GM21786 (cell line): ENCODE measurements at regions not wholly inside any gene's neighbourhood (a gene's known extent, or its start where the extent isn't known, plus 50 kb on each side); places are given as distances from the start of the nearest gene placed in this dataset.
A peak's percentile ranks its signal among the peaks of the same experiment; 100 is the strongest.

Experiments
- ATAC-seq: cut with Tn5 transposase; IDR thresholded peaks from one replicate; pipeline ENCODE4 v1.9.1; 2021; ENCODE audit not compliant: unreplicated experiment

DNA sequence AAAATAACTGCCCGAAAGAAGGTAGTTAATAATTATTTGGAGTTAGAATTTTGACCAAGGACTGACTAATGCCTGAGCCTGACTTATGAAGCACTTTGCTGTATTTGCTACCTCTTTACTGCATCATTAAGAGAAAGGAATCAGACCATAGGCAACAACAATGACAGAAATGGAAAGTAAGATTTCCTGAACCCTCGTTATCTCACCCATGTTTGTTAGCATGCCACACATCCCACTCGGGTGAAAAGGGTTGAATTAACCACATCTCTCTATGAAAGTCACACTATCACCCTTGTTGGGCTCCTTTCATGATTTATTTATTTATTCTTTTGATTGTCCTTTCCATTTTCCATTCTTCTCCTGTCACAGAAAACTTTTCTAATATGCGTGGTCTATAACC is 59.6 kb downstream of the OLIG3 start:
- no peak for ATAC-seq

DNA sequence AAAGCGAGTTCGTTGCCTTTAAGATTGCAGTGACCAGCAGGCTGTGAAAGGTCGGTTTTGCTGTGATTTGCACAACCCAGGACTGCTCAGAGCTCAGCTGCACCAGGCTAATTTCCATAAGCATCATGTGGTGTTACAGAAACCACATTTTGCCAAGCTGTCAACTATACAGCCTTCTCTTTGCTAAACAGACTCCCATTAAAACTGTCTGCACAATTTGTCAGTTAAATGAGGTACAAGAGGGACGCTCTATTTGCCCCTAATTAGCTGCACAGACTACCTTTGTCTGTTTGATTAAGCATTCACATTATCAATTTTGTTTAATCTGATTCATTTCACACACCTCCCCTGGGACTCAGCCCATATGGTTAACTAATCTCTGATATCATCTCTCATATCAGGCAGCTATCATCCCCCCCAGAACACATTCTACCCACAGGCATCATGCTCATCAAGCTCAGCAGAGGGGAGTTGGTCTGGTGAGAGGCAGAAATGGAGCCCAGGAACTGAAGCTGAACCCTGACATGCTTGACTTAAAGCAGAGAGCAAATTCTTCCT is 62.1 kb downstream of the OLIG3 start:
- peak; percentile 68 for ATAC-seq

DNA sequence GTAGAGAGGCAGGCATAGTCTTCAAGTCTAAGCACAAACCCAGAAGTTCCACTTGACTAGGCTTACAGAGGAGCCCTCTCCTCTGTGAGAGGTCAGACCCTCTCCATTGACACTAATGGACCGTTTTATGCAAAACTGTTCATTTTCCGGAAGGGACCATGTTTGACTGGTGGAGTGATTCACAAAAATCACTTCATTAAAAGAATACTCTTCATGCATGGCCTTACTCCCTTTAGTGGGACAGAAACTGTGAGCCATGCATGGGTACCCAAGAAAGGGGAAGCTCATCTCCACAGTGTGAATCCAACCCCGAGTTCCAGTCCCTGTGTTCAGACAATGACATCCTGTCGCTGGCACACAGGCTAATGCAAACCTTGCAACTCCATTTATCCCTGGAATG is 63.2 kb downstream of the OLIG3 start:
- ATAC-seq, result peak; percentile 77

DNA sequence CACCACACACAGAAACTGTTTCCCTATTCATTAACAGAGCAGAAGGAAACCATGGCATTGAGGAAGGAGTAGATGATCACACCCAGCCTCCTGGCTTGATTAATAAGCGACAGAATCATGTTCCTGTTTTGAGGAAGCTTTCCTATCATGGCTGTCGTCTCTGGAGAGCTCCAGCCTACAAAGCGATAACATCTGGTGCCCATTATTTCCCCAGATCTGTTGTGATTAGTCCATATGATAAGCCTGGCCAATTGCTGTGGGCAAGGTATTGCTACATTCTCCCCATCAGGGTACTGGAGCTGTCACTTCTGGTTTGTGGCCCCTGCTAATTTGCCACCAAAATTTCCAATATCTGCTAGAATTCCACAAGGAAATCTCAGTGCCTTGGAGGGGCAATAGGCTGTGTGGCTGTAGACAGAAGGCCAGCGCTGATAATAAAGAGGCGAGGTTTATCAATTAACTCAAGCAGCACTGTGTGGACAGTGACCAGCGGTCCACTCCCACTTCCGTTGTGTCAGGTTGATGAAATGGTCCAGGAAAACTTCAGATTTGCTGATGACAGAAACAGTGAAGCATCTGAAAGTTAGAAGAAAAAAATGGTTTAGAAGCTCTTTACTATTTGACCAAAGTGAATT is 66.4 kb downstream of the OLIG3 start:
- no peak for ATAC-seq

DNA sequence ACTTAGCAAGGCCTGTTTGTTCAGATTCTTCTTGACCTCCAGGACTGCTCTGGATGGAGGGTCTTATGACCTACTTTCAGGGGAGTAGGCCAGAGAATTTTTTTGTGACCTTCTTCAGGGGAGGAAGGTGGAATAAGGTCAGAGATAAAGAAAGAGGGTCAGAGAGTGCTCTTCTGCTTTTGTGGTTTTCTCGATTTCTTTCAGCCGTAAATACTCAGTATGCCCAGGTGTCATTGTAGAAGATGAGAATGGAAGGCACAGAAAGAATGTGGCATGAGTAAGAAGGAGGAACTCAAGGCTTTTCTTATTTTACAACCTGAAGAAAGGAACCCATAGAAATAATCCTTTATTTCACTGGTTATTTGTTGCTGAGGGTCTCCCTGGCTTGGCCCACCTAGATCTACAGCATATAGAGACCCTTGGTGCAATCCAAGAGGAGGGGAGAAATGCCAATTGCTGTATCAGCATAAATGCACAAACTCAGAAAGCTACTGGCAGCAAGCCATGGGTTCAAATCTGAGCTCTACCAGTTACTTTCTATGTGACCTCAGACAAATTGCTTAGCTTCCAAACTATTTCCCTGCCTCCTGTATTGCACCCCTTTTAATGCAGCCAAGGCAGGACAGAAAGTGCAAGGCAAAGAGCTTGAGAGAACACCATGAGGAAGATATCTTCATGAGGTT is 68.0 kb downstream of the OLIG3 start:
- no peak for ATAC-seq

DNA sequence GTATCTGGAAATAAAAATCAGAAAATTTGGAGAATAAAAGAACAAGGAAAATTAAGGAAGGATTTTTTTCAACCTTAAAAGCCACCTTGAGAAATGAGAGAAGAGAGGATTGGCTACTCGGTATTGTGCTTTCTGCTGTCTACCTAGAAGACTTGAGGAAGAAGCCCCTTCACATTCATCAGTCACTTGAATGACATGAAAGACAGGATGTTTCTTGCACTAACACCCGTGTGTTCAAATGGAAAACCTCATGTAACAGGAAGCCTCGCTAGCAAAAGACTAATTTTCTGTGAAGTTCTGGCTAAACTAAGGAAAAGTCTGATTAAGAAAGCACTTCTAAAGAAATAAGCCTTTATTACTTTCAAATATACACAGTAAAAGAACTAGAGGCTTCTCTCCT is 69.9 kb downstream of the OLIG3 start:
- ATAC-seq, result no peak

DNA sequence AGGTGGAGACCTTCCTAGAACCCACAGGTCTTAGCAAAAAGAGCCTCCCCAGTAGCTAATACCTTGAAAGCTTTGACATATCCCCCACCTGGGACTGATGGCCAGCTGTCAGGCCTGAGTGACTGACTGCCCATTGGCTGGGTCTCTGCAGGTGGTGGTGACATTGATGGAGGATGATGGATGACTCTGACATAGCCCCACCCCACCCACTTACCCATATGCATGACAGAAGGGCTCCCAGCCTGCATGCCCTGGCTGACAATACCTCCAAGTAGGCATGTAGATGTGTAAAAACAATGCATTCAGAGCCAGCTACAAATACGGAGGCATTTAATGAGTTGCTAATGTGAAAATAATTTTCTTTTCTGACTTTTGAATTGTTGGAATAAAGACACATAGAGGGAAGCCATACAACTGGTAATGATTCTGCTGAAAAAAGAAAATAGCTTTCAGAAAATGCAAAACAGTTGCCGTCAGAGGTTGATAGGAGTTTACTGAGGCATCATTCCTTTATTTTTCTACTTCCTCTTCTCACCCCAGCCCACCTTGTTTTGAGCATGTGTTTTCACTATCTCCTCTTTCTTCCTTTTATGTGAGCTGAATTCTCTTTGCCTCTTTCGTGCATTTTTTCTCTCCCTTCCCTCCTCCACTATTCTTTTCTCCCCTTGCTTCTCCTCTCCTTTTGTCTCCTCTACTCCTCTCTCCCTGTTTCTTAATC is 70.6 kb downstream of the OLIG3 start:
- no peak for ATAC-seq

DNA sequence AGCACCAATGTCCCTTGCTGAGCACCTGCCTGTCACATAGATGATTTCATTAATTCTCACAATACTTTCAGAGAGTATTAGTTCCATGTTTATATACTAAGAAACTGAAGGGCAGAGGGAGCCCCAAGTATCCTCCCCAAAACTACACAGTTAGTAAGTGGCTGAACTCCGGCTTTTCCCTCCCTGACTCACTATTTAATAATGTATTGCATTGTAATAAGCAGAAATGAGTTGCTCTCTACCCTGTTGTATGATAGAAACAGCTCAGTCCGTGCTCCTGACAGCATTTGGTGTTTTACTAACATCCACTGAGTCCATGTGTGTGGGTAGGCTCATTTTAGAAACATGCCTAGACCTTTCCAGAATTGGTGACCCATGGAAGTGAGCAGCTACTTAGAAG is 76.8 kb downstream of the OLIG3 start:
- no peak for ATAC-seq

DNA sequence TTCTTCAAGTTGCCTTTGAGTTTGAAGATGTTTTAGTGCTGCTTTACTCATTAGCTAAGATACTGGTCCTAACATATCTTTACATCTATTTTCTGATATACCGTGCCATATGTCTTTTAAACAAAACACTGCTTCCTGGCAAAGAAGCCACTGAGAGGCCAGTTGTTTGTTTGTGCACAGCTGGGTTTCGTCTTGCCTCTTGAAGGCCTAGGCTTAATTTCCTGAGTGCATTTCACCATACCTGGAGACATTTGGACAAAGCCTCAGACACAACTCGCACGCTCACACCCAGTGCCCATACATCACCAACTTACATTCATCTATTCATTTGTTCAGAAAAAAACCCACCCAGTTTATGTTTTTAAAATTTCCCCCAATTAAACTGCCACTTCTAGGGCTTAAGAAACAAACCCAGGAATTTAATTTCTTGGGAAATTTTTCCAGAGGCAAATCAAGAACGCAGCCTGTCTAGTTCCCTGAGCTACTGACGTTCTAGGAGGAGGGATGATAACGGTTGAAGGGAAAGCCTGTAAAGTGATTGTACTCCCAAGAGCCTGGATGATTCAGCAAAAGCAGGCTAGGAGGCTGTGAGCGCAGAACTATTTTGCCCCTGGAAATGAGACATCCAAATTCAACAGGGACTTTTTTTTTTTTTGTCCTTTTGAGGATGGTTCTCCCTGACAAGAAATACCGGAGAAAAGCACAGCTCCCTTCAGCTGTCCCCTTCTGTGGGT is 77.7 kb downstream of the OLIG3 start:
- no peak for ATAC-seq

DNA sequence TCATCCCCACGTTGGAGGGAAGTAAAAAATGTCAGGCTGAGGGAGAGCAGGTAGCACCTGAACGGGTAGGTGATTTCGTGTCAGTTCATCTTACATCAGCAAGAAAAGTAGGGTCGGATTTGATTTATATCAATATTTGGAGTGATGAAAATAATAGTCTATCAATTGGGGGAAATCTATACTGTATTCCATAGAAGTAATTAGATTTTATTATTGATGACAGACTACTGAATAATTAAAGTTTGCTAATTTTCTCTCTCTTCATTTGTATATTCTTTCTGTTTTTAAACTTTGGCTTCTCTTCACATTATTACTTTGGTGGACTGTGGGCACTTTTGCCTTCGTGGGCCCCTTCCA is 78.4 kb downstream of the OLIG3 start:
- no peak for ATAC-seq

DNA sequence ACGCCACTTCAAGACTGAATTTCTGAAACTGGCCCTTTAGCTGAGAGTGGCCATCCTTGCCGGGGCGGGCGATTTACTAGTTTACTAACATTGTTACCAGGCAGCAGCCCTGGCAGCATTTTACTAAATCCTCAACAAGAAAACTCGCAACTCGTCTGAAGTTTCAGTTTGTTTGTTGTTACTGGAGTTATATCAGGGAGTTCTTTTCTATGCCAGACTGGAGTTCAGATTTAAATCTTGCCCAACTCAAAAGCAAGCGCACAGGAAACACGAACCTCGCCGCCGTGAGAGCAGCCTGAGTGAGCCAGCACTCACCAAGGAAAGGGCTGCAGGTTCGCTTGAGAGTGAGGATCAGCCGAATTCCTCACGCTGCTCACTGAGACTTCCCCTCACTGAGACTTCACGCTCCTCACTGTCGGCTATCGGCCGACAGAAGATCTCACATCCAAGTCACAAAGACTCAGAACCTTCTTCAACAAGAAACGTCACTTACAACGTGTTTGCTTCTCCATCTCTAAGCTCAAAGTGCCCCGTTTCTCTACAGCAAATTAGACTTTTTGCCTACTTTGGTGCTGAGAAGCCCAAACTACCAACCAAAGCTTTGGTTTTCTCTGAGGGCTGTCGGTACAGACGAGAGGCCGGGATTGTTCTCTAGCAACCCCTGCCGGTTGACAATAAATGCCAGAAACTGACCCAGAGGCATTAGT is 78.9 kb downstream of the OLIG3 start:
- peak; percentile 90 for ATAC-seq

DNA sequence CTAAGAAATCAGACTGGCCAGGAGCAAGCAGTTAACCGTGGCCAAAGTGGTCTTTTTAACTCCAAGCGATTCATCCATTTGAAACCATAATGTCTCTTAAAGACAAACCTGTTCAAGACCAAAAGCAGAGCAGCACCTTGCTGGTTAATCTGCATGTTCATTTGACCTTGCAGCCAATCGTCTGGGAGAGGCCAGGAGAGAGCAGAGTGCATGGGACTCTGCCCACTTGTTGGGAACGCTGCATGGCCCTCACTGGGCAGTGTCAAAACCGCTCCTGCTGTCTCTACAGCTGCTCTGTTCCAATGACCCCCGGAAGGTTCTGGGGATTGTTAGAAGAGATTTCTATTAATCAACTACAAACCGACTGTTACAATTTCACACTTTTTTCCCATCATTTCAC is 79.6 kb downstream of the OLIG3 start:
- ATAC-seq, result no peak

DNA sequence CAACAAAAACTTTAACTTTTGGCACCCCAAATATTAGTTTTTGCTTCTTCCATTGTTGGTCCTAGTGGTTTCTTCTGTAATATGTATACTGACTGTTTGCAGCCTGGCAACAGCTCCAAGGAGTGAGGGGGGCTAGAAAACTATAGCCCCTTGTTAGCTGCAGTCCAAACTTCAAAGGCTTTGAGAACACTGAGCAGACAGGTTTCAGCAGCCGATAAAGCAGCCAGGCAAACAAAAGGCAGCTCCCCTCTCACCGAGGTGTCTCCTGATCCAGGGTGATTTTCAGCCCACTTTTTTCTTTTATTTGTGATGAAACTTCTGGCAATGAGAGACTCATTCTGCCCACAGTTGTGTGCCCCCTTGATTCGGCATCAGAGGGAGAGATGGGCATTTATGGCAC is 80.7 kb downstream of the OLIG3 start:
- no peak for ATAC-seq

DNA sequence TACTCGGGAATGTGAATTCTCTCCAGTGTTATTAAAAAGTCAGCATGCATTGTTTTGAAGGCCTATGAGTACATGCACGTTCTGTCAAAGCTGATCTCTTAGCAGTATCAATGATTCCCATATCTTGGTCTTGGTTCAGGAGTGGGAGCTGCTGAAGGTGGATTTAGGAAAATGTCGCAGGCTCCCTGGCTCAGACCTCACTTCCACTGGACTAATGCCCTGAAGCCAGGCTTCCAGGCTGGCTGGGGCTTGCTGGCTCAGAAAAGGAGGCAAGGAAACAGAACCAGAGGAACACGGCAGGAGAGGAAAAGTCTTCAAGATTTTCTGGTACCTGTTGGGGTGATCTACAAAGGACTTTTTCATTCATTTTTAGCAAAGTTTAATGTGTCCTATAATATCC is 81.6 kb downstream of the OLIG3 start:
- ATAC-seq, result no peak

DNA sequence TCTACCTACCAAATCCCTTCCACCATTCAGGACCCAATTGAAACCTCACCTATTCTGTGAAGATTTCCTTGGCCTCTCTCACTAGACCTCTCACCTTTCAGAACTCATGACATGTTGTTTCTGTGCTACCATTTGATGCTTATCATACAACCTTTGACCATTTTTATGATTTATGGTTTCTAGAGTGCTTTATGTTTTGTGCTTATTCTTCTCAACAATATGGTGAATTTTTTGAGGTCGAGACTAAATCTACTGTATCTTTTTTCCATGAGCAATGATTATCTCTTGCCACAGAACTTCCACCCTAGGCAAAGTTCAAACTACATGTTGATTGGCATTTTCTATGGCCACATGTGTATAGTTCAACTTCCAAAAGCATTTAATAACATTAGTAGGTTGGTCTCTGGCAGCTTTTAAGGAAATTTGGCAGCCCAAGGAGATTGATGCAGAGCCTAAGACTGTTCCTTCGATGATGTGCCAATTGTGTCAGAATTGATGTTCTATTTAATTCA is 84.9 kb downstream of the OLIG3 start:
- ATAC-seq, result no peak

DNA sequence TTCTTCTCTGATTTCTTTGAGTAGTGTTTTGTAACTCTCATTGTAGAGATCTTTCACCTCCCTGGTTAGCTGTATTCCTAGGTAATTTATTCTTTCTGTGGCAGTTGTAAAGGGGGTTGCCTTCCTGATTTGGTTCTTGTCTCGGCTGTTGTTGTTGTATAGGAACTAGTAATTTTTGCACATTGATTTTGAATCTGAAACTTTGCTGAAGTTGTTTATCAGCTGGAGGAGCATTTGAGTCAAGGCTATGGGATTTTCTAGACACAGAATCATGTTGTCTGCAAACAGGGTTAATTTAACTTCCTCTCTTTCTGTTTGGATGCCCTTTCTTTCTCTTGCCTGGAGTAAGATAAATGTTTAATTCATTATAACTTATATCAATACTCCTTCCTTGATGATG is 86.4 kb downstream of the OLIG3 start:
- no peak for ATAC-seq

DNA sequence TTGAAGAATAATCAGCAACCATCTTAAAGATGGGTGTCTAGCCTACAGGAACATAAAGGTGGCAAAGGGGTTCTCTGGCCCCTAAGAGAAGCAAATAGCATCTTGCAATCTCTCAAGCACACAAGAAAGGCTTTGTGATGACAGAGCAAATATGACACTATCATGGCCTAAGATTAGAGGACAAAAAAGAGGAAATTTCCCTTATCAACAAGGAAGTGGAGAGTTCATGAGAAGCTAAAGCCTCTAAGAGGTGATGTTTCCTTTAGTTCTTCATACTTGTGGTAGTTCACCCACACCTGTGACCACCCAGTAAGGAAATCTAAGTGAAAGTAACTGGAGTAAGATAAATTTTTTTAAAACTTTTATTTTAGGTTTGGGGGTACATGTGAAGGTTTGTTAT is 88.4 kb downstream of the OLIG3 start:
- ATAC-seq, result no peak

DNA sequence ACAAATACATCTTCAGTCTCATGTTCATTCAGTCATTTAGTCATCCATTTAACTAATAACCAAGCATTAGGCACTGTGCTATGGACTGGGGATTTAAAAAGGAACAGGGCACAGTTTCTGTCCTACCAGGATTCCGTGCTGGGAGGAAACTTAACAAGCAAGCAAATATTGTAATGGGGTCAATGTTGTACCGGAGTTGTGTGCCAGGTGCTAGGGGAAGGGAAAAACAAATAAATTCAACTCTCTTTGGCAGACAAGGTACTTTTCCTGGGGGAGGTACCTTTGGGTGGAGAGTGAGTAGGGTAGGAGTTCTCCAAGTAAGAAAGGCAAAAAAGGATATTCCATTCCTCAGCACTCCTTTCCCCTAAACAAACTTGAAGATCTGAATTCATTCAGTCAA is 90.3 kb downstream of the OLIG3 start:
- no peak for ATAC-seq

DNA sequence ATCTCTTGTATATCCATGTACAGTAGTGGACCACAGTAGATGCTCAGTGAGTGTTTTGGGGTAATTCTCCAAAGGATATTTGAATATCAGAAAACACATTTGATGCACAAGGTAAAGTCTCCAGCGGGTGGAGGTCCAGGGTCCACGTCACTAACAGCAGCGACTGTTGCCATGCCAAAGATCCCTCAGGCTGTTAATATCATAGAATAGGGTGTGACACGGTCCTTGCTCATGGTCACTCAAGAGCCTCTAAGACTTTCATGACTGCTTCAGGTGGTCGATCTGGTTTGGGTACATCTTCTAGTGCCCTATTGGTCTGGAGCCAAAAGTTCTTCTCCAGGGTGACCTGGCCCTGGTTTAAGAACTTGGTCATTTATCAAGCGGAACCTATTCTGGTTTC is 90.8 kb downstream of the OLIG3 start:
- no peak for ATAC-seq

DNA sequence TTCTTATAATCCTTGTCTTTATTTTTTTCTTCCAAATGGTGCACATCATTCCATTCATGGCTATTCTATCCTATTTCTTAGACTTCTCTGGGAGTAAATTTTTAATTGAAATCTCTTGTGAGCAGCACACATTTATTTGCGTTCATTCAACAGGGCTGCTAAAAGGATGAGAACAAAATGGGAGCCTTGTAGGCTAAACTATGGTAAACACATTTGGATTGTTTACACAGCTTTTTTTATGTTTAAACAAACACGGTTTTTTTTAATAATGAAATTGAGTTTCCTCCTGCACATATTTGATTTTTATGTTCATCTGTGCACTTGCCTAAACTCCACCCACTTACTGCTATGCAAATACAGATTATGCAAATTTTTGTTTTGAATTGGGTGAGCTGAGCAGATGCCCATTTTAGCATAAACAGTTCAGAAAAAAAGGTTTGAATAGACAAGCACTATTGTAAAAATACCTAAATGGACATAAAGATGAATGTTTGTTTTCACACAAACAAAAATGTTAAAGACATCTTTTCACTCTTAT is 92.0 kb downstream of the OLIG3 start:
- ATAC-seq, result no peak
